A673 (cell line): ENCODE measurements at regions not wholly inside any gene's neighbourhood (a gene's known extent, or its start where the extent isn't known, plus 50 kb on each side); places are given as distances from the start of the nearest gene placed in this dataset.

Experiments
- CTCF ChIP-seq: fragments of 300-800, 200-600 bp; sonication (generic); conservative IDR thresholded peaks from 2 replicates; pipeline ENCODE4 v1.5.1; 2017; ENCODE audit warnings: low read depth, mild to moderate bottlenecking, antibody characterized with exemption, low read length, moderate library complexity, mixed read lengths
- EZH2 ChIP-seq: fragments of 200-600 bp; sonication (generic); IDR thresholded peaks from 2 replicates; pipeline ENCODE4 v1.6.1; 2017; ENCODE audit warnings: borderline replicate concordance, low read depth, mild to moderate bottlenecking, mixed read lengths, antibody characterized with exemption, low read length; ENCODE audit not compliant: poor library complexity, severe bottlenecking

- no peak for TF ChIP-seq CTCF
- TF ChIP-seq EZH2: no peak
These were observed 1725.5 kb downstream of the MRPL39 start for GRCh38 chr21:23881783-23882182.
